Smooth muscle cell (in vitro differentiated cells): ENCODE measurements at regions not wholly inside any gene's neighbourhood (a gene's known extent, or its start where the extent isn't known, plus 50 kb on each side); places are given as distances from the start of the nearest gene placed in this dataset.

Source experiments
- DNase-seq: peaks from one replicate; lab custom pipeline; 2025; ENCODE audit not compliant: unreplicated experiment; lab: John Stamatoyannopoulos, UW
- H2AFZ ChIP-seq: fragments of 200-600 bp; sonication (generic); 2 replicates; pipeline ENCODE4 v1.6.0; 2016; ENCODE audit warnings: antibody characterized with exemption, low read depth, mild to moderate bottlenecking
- H3F3A ChIP-seq: fragments of 200-600 bp; sonication (generic); 2 replicates; pipeline ENCODE4 v1.6.0; 2017; ENCODE audit warnings: antibody characterized with exemption, low read depth
- H3K27ac ChIP-seq: fragments of 200-600 bp; sonication (generic); 2 replicates; pipeline ENCODE4 v1.5.1; 2016; ENCODE audit warnings: low read depth, mild to moderate bottlenecking
- H3K27me3 ChIP-seq: fragments of 200-600 bp; sonication (generic); 2 replicates; pipeline ENCODE4 v1.6.1; 2016; ENCODE audit warnings: low read depth, mild to moderate bottlenecking
- H3K36me3 ChIP-seq: fragments of 200-600 bp; sonication (generic); 2 replicates; pipeline ENCODE4 v1.5.1; 2016; ENCODE audit warnings: low read depth
- H3K4me1 ChIP-seq: fragments of 200-600 bp; sonication (generic); 2 replicates; pipeline ENCODE4 v1.5.1; 2016; ENCODE audit warnings: low read depth
- H3K4me2 ChIP-seq: fragments of 200-600 bp; sonication (generic); 2 replicates; pipeline ENCODE4 v1.6.0; 2016; ENCODE audit warnings: mild to moderate bottlenecking
- H3K4me3 ChIP-seq: fragments of 200-600 bp; sonication (generic); 2 replicates; pipeline ENCODE4 v1.5.1; 2016; ENCODE audit warnings: mild to moderate bottlenecking
- H3K79me2 ChIP-seq: fragments of 200-600 bp; sonication (generic); 2 replicates; pipeline ENCODE4 v1.6.0; 2016; ENCODE audit warnings: low read depth, mild to moderate bottlenecking
- H3K9ac ChIP-seq: fragments of 200-600 bp; sonication (generic); 2 replicates; pipeline ENCODE4 v1.6.0; 2016; ENCODE audit warnings: low read depth
- H3K9me3 ChIP-seq: fragments of 200-600 bp; sonication (generic); replicated peaks from 2 replicates; pipeline ENCODE4 v1.5.1; 2016; ENCODE audit warnings: low read depth
- H4K20me1 ChIP-seq: fragments of 200-600 bp; sonication (generic); 2 replicates; pipeline ENCODE4 v1.6.0; 2016; ENCODE audit warnings: low read depth
- WGBS: methylation state at CpG from one replicate; pipeline ENCODE4 v1.1.7; 2016; ENCODE audit warnings: low lambda C conversion rate; 5-methylcytosine and 5-hydroxymethylcytosine counted together
- TF ChIP-seq, protein P1 (sequence below): fragments of 200-600 bp; sonication (generic); IDR thresholded peaks from 2 replicates; pipeline ENCODE4 v1.5.1; 2017; ENCODE audit warnings: borderline replicate concordance, mild to moderate bottlenecking, antibody characterized with exemption; ENCODE audit not compliant: insufficient read depth, poor library complexity, severe bottlenecking

DNA sequence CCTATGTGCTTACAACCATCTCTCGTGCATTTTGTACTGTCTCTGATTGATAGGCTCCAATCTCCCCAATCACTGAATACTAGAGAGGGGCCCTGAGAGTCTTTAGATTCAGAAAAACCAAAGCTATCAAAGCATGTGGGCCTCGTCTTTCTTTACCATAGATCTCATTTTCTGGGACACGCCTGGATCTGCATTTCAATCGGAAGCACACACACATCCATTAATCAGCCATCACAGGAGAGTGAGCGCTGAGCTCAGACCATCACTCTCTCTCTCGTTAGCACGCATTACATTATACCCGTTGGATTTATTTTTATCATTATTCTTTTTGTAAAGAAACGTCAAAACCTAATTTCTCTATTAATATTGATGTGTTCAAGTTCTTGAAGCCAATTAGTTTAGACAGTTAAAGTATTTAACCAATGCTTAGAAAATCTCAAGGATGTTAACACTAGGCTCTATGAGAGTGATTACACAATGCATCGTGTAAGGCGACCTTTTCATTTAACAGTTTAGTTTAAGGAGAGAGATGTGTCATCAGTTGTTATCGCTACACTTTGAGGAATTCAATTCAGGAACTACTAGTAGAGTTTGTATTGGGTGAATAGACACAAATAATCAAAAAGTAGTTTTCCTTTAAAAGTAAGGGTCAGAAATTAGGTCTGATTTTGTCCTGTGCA, 650.7 kb downstream of the CDH8 start:
- Histone ChIP-seq H3K4me3 (no peak overlapping the region), H4K20me1 (no peaks in the 10 kb centered on the region), H3K4me2 (no peak overlapping the region), H3K79me2 (no peaks in the 10 kb centered on the region), H3K27me3 (no peaks in the 10 kb centered on the region), H3K4me1 (no peaks in the 10 kb centered on the region), H3K9me3 (no peaks in the 10 kb centered on the region), H2AFZ (no peak overlapping the region), H3K9ac (no peak overlapping the region), H3K27ac (no peak overlapping the region), H3F3A (no peaks in the 10 kb centered on the region), H3K36me3 (no peaks in the 10 kb centered on the region)
- TF ChIP-seq, protein P1, sequence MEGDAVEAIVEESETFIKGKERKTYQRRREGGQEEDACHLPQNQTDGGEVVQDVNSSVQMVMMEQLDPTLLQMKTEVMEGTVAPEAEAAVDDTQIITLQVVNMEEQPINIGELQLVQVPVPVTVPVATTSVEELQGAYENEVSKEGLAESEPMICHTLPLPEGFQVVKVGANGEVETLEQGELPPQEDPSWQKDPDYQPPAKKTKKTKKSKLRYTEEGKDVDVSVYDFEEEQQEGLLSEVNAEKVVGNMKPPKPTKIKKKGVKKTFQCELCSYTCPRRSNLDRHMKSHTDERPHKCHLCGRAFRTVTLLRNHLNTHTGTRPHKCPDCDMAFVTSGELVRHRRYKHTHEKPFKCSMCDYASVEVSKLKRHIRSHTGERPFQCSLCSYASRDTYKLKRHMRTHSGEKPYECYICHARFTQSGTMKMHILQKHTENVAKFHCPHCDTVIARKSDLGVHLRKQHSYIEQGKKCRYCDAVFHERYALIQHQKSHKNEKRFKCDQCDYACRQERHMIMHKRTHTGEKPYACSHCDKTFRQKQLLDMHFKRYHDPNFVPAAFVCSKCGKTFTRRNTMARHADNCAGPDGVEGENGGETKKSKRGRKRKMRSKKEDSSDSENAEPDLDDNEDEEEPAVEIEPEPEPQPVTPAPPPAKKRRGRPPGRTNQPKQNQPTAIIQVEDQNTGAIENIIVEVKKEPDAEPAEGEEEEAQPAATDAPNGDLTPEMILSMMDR, result no peak
- DNase-seq, result no peak
- 87% methylated on average over 12 of the region's 12 CpGs for WGBS

DNA sequence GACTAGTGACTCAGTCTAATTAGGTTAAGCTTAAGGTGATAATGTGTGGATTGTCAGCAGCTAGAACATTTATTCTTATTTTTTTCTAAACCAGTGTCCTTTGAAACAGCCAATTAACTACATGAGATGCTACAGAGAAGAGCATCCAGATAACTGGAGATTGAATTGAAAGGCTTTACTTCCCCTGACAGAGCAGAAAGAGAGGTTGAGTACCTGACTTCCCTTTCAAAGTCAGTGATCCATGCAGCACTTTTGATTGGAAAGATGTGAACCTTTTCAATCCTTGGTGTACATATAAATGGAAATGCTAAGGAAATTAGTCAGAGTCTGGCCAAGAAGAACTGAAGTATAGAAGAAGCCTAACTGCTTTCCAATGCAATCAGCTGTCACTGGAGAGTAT, 653.8 kb downstream of the CDH8 start:
- DNase-seq, result no peak
- TF ChIP-seq, protein P1, result no peak
- H4K20me1 ChIP-seq, result no peaks in the 10 kb centered on the region
- no peak overlapping the region for H2AFZ ChIP-seq
- H3K79me2 ChIP-seq, result no peaks in the 10 kb centered on the region
- H3K27me3 ChIP-seq, result no peaks in the 10 kb centered on the region
- H3K9me3 ChIP-seq, result no peaks in the 10 kb centered on the region
- H3K27ac ChIP-seq, result no peak overlapping the region
- no peak overlapping the region for H3K4me3 ChIP-seq
- H3K4me1 ChIP-seq, result no peaks in the 10 kb centered on the region
- H3K9ac ChIP-seq, result no peak overlapping the region
- H3K4me2 ChIP-seq, result no peak overlapping the region
- no peaks in the 10 kb centered on the region for H3K36me3 ChIP-seq
- no peaks in the 10 kb centered on the region for H3F3A ChIP-seq

DNA sequence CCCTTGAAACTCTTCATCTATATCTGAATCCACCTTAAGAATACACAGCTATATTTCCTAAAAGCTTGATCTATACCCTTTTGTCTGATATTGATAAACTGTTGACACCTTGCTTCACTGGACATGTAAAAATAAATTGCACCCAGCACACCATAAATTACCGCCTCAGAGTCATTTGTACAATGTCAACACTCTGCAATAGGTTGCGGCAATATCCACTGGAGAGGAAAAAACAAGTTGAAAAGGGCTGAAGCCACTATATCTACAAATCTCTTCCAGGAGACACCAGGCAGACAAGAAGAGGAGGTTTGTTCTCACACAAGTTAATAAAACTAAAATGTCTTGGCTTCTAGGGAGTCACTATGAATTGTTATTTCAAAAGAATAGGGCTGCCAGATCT, 656.9 kb downstream of the CDH8 start:
- Histone ChIP-seq H3K4me3 (no peak overlapping the region), H3K9me3 (no peaks in the 10 kb centered on the region), H3F3A (no peaks in the 10 kb centered on the region), H3K27ac (no peak overlapping the region), H4K20me1 (no peaks in the 10 kb centered on the region), H3K4me1 (no peaks in the 10 kb centered on the region), H3K36me3 (no peaks in the 10 kb centered on the region), H3K4me2 (no peak overlapping the region), H2AFZ (no peak overlapping the region), H3K79me2 (no peaks in the 10 kb centered on the region), H3K9ac (no peak overlapping the region), H3K27me3 (no peaks in the 10 kb centered on the region)
- no peak for DNase-seq
- TF ChIP-seq, protein P1, result no peak
- 81% methylated on average over 2 of the region's 2 CpGs for WGBS

DNA sequence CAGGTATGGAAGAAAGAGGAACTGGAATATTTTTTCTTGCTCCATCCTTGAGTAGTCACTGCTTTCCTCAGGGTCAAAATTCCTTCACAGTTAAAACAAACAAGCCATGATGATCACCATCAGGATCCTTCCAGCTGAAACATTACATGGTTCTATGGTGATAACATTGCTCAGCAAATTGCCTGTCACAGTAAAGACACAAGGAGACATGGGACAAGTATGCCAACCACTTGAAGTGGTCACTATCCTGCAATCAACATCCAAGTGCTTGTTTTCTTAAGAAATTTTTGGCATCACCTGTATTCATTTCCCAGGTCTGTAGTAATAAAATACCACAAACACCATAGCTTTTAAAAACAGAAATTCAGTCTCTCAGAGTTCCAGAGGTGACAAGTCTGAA, 662.2 kb downstream of the CDH8 start:
- DNase-seq, result no peak
- no peak overlapping the region for H3K27ac ChIP-seq

More for the DNA sequence above, 662.2 kb downstream of the CDH8 start:
- Histone ChIP-seq H3K4me1 (no peaks in the 10 kb centered on the region), H3K4me3 (no peak overlapping the region), H2AFZ (no peak overlapping the region), H3K9ac (no peak overlapping the region), H3K9me3 (no peaks in the 10 kb centered on the region), H3F3A (no peaks in the 10 kb centered on the region), H3K36me3 (no peaks in the 10 kb centered on the region), H3K79me2 (no peaks in the 10 kb centered on the region), H3K27me3 (peaks cover 6% of the 10 kb centered on the region), H3K4me2 (no peak overlapping the region), H4K20me1 (no peaks in the 10 kb centered on the region)
- TF ChIP-seq, protein P1, result no peak
